Effector CD4-positive, alpha-beta T cell (primary cell): ENCODE measurements at regions not wholly inside any gene's neighbourhood (a gene's known extent, or its start where the extent isn't known, plus 50 kb on each side); places are given as distances from the start of the nearest gene placed in this dataset.

Experiments used
- DNase-seq: peaks from one replicate; pipeline ENCODE4 v3.0.0-alpha.2; 2020

DNA sequence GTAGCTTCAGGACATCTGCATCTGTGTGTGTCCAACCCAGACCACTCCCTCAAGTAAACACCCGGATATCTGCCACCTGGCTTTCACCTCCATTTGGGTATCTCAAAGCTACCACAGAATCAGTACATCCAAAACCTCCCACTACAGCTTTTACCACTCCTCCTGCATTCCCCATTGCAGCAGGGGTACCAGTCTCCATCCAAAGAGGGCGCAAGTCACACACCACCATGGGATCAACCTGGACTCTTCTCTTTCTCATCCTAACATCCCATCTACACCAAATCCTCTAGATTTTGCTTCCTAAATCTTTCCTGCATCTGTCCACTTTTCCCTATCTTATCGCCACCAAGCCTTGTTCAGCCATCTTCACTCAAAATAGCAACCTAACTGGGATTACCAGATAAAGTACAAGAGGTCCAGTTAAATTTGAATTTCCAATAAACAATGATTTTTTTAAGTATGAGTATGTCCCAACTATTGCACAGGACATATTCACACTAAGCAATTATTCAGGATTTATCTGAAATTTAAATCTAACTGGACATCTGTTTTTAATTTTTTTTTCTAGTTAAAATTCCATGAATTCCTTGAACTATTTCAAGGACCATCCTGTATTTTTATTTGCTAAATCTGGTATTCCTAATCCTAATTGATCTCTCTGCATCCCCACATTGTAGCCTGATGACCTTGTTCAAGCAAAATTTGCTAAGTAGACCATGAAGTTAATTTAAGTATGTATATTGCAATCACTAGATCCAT, 164.3 kb upstream of the MLN start:
- DNase-seq, result no peak

- DNase-seq, result no peak
Measured at GRCh38 chr6:33967265-33967767, 163.5 kb upstream of the MLN start.

- DNase-seq, result no peak
Measured at GRCh38 chr6:33966536-33966935, 162.7 kb upstream of the MLN start.

DNA sequence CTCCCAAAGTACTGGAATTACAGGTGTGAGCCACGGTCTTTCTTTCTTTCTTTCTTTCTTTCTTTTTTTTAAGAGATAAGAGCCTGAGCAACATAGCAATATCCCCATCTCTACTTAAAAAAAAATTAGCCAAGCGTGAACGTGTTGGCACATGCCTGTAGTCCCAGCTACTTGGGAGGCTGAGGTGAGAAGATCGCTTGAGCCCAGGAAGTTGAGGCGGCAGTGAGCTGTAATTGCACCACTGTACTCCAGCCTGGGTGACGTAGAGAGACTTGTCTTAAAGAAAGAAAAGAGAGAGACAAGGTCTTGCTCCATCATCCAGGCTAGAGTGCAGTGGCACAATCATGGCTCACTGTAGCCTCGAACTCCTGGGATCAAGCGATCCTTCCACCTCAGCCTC, 162.0 kb upstream of the MLN start:
- DNase-seq, result no peak

DNA sequence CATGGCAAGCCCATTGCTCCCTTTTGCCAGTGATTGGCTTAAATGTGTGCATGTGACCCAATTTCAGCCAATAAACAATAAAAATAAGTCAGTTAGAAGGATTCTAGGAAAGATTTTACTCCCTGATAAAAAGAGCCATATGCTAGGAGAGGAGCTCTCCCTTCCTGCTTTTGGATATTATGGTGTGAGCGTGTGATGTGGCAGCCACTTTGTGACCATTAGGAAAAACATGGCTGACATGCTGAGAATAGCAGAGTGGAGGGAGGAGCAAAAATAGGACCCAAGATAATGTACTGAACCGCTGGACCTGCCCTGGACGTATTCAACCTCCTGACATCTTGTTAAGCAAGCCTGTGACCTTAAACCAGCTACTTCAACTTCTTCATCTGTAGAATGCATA, 160.6 kb upstream of the MLN start:
- DNase-seq, result no peak

DNA sequence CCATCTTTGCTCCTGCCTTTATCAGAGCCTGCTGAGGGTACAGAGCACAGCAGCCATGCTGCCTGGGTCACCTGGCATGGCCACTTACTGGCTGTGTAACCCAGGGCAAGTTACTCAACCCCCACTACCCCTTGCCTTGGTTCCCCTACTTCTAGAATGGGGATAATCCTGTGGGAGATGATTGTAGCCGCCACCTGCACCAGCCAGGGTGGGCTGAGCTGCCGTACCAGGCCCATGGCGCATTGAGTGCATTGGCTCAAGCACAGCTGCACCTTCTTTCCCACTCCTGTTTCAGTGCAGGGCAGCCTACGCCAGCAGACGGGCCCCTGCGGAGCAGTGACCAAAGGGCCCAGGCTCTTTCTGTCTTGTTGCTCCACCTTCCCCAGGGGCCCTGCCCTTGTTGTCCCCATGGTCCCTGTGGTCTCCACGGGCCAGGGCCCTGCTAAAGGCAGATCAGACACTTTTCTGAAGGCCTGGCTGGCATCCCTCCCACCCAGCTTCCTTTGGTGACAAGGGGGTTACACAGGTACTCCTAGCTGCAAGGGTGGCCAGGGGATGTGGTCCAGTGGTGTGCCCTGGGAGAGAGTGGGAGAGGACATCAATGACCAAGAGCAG, 159.4 kb upstream of the MLN start:
- DNase-seq, result no peak

GRCh38 chr6:33962246-33963027, 158.6 kb upstream of the MLN start:
- no peak for DNase-seq

DNA sequence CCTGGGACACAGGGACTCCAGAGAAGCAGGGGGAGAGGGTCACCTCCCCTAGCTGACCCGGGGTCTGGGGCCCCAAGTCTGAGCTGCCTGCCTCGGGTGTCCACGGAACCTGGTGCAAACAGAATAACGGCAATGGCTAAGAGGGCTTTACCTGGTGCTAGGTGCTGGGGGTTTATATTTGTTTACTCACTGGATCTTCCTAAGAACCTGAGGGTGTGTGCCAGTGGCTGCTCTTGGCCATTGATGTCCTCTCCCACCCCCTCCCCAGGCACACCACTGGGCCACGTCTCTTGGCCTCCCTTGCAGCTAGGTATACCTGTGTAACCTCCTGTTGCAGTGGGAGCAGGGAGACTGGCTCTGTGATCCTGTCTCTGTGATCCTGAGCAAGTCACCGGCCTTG, 157.9 kb upstream of the MLN start:
- DNase-seq, result no peak

DNA sequence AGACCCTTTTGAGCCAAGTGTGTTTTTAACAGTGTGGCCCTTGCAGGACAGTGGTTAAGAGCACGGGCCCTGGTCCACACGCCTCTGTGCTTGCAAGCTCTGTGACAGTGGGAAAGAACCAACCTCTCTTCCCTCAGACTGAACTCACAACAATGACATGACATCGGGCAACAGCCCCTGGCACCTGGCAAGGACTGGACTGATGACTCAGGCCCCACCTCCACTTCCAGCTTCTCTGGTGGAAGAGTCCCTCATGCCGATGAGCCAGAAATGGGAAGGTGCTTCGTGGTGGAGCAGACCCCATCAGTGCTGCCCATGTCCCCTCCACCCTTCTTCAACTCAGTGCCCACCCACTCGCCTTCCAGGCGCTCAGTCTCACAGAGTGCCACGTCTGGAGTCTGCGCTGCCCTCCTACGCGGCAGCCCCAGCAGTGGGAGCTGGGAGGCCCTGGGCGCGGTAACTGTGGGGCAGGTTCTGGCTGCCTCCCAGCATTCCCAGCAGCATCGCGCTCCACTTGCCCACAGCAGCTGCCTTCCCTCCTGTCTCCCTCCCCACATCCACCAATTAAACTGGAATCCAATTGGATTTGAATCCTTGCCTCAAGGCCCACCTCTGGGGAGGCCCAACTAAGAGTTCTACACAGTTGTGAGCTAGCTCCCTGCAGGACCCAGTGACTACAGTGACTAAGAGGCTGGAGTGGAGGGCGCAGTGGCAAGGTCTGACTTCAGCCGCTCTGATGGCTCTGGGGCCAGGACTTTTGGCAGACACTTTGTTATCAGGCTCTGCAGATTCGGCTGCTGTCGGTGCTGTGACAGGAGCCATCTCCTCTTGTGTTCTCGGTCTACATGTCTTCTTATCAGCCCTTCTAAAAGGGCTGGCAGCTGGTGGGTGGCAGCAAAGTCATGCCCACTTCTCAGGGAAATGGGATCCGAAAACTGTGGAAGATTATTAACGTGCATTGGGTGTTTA, 156.8 kb upstream of the MLN start:
- DNase-seq, result no peak

GRCh38 chr6:33959661-33960344, 156.0 kb upstream of the MLN start:
- no peak for DNase-seq

GRCh38 chr6:33959329-33959651, 155.5 kb upstream of the MLN start:
- no peak for DNase-seq

GRCh38 chr6:33958526-33959328, 154.9 kb upstream of the MLN start:
- DNase-seq, result no peak

DNA sequence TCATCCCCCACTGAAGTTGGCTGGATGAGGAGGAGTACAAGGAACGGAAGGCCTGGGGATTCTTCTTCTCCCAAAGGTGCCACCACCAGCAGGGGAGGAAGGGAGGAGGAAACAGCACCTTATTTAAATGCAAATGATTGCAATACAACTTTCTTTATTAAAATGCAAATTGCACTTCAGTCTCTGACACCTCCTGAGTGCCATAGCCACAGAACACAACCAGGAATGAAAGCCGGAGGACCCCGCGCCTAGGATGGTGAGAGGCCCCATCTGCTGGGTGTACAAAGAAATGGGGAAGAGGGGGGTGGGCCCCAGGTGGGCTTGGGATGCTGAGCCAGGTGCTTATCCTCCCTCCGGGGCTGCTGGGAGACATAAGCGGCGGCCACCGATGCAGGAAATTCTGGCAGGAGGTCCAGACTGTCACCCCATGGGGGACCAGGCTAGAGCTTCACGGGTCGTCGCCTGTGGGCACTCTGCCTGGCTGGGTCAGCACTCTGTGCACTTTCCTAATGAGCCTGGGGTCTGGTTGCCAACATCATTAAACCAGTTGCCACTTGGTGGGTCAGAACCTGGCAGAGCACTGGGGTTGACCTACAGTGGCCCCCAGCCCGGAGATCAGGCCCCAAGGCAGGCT, 154.2 kb upstream of the MLN start:
- DNase-seq, result no peak

DNA sequence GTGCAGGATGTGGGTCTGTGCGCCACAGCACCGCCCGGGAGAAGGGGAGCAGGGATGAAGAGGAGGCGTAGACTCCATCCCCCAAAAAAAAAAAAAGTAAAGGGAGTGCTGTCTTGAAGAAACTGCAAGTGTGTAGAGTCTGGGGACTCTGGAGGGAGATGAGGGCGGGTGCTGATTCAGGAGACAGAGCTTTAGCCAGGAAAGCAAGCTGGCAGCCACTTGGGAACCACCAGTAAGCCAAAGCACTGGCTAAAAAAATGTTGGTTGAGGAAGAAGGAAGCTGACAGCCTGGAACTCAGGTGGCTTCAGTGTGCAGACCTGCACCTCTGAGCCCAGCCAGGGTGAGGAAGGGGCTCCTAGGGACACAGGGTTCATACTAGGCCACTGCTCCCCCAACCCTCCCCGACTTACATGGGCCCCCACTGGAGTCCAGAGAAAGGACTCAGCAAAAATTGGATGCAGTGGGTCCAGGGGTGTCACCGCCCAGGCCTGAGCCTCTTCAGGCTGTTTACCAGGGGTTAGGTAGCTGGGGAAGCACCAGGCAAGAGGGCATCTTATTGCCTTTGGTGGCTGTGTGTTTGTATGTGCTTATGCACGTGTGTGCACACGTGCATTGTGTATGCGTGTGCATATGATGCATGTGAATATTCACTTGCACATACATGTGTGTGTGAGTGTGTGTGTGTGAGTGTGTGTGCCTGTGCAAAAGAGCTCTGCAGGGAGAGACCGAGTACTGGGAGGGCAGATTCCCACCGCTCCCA, 153.5 kb upstream of the MLN start:
- no peak for DNase-seq

- DNase-seq, result no peak
Measured at GRCh38 chr6:33956206-33956605, 152.4 kb upstream of the MLN start.

- DNase-seq, result no peak
Measured at GRCh38 chr6:33955566-33955965, 151.8 kb upstream of the MLN start.

DNA sequence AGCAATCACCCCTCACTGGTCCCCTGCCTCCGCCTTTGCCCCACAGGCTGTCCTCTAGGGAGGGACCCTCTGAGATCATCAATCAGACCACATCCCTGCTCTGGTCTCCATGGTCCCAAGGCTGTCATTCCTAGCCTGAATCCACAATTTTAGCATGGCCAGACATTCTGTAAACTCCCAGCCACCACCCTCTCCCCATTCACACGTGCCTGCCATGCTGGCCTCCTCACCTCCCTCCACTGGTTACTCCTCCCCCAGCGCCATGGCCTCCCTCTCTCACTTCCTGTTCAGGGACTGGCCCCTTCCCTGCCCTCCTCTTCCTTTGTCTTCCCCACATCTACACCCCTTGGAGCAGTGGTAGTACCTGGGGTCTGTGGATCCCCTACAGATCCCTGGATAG, 150.7 kb upstream of the MLN start:
- DNase-seq, result no peak

DNA sequence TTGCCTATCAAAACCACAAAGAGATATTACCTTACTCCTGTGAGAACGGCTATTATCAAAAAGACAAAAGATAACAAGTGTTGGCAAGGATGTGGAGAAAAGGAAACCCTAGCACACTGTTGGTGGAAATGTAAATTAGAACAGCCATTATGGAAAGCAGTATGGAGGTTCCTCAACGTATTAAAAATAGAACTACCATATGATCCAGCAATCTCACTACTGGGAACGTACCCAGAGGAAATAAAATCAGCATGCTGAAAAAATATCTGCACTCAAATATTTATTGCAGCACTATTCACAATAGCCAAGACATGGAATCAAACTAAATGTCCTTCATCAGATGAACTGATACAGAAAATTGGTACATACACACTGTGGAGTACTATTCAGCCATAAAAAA, 149.4 kb upstream of the MLN start:
- no peak for DNase-seq

GRCh38 chr6:33952016-33952415, 148.2 kb upstream of the MLN start:
- DNase-seq, result no peak
